Activated T-cell treated with anti-CD3 and anti-CD28 coated beads, Interleukin-2, amount 50 U/mL, for 48 hours (primary cell): ENCODE measurements at regions not wholly inside any gene's neighbourhood (a gene's known extent, or its start where the extent isn't known, plus 50 kb on each side); places are given as distances from the start of the nearest gene placed in this dataset.

Experiments
- DNase-seq, 2 experiments: peaks; one replicate each; pipeline ENCODE4 v3.0.0-alpha.2; 2020

DNA sequence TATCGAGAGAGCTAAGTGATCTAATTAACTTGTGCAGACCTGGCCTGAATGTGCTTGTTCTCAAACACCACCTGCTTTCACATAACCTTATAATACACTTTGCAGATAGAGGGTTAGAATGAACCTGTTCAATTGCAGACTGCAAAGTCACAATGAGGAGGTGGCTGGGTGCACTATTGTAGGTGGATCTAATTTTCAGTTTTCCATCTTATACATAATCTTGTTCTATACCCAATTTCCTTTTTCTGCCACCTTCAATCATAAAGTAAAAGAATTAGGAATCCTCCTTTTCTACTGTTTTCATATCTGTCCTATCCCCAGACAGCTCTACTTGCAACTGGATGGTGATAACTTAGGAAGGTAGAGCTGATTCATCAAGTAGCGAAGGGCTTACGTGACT lies 68.8 kb upstream of the APC start:
- no peak for DNase-seq

DNA sequence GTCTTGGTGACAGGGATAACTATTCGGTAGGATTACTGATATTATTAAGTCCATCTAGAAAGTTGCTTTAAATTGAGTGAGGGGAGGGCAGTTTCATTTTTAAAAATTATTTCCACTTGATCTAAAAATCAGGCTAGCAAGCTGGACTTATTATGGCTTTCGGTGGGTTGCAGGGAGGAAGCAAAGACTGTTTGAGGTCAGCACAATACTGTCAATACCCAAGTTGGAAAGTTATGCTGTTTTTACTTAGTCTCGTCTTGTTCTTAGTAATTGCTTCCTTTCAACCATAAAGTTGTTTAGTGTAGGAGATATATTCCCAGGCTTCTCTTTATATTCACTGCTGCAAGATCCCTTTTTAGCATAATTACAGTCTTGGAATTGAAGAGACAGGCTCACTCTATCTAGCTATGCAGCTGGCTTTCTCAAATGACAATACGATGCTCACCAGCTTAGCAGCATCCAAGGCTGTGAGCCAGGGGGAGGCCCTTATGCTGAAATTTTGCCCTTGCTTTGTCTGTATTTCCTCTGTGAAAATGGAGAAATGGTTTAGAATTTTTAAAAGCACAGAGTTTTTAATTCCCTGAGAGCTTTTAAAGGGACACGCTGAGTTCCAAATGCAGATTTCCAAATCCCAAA lies 68.2 kb upstream of the APC start:
- no peak for DNase-seq

DNA sequence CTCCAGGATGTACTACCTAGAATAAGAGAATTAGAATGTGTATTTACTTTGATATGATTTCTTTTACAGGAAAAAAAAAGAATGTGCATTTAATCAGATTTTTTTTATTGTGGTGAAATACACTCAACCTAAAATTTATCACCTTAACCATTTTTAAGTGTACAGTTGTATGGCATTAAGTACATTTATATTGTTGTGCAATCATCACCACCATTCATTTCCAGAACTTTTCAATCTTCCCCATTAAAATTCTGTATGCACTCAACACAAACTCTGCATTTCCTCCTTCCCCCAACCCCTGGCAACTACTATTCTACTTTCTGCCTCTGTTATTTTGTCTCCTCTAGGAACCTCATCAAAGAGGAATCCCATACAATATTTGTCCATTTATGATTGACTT lies 66.0 kb upstream of the APC start:
- no peak for DNase-seq

DNA sequence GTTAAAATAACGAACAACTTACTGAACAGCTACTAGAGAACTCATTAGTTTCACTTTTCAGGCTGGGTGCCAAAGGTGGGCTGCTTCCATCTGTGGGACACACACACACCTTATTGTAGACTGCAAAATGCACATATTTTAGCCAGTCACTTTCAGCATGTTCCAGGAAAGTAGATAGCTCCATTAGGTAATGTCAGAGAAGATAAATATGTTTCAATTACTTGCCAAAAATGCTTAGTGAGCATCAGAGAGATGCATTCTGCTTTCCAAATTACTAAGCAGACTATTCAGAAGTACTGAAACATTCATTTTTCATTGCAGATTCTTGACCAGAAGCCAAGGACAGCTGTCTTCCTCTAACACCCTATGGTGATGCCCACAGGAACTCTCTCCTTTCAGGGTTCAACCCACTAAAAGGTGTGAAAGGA lies 56.2 kb upstream of the APC start:
- DNase-seq, result no peak

DNA sequence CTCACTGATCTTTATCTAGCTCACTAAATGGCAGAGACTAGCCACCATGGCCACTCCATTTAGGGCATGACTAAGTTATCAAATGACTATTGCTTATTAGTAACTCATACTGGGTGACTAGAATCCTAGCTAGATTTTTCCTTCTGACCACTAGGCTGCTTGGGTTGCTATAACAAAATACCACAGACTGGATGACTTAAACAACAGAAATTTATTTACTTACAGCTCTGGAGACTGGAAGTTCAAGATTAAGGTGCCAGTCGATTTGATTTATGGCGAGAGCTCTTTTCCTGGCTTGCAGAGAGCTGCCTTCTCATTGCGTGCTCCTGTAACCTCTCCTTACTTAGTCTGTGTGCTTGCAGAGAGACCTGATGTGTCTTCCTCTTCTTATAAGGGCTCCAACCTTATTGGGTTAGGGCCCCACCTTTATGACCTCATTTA lies 55.0 kb upstream of the APC start:
- DNase-seq, result no peak

DNA sequence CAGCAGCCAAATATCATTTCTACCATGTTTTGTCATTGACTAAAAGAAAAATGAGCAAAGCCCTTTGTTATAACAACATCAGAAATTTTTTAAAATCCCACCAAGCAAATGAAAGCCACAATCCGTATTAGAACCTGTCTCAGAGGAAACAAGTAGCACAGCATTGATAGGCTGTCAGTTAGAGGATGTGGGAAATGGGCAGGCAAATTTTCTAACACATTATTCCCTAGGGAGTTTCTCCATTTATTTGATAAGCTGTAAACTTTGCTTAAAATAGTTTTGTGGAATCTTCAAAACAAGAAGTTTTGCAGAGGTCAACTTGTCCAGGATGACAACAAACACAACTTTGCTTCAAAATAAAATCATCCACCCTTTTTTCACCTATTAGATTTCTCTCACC lies 53.6 kb upstream of the APC start:
- no peak for DNase-seq

DNA sequence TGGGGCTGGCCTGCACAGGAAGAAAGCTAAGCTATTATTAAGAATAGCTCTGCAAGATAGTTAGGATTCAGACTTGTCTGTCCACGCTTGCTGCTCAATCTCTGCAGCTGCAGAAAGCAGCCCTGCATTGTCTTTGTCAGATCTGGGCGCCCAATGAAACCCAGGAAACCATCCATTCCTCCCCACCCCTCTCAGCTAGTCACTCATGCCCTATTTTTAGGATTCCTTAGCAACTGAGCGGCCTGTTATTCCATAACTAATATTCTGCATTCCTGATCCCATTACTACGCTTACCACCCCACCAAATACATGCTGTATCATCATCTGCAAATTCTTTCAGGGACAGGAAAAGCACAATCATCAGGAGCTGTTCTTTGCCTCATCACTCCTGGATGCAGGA lies 52.9 kb upstream of the APC start:
- DNase-seq, result no peak

DNA sequence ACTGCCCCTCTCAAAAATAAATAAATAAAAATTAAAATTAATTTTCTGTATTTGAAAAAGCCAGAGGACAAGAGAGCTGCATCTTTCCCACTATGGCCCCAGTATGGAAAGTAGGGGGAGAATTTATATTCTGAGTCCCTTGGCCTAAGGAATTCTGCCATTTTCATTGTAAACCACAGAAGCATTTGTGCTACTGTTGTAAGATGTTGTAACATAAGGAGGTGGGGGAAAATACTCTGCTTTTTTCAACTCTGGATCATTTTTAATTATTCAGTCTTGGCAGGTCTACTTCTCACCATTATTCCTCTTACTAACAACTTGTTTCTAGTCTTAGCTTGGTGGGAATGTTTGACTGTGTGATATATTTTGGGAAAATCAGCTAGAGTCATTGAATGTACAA lies 52.3 kb upstream of the APC start:
- no peak for DNase-seq

DNA sequence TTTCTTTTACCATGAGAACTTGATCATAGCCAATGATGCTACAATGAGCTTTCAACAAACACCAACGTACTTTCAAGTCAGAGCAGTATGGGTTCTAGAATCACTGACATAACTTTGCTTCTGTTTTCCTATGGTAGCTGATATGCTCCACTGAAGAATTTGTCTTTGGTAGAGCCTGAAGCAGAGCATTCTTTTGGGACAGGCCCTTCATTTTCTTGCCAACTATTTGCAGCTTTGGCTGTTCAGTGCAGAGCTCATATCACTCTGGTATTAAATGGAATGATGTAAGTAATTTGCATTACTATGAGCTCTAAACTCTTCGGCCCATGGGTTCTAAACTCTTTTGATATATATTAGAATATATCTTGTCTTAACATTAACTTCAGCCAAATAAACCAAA lies 51.8 kb upstream of the APC start:
- no peak for DNase-seq

DNA sequence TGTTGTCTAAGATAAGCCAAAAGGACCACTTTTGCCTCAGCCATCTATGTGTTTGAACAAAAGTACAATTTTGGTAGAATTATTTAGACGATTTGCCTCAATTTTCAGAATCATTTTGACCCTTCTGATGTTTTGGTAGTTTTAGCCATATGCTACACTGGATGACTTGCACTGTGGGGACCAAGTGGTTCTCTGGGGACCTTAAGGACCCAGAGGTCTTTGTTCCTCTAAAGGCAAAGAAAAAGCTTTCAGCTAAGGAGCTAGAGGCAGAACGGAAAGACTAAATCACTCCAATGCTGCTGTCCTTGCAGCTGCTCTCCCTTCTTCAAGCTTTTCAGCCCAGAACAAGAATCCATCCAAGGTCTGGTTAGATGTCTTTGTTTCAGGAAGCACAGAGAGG lies 51.0 kb upstream of the APC start:
- no peak for DNase-seq

DNA sequence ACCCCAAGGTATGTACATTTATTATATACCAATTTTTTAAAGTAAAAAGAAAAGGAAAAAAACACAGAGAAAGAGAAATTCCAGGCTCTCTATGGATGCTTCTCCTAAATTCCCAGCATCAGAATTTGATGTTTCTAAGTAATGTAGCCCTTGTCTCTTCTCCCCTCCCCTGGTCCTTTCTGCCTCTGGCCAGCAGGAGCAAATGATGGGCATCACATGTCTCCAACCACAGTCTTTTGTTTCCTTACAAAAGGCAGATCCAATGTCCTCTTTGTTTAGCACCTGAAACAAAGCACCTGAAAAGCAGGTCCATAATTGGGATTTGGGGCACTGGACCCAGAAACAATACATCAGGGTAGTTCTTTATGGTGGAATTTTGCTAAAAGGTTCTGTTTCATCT lies 50.4 kb upstream of the APC start:
- DNase-seq, result no peak
